ENCODE measurements at regions not wholly inside any gene's neighbourhood (a gene's known extent, or its start where the extent isn't known, plus 50 kb on each side); places are given as distances from the start of the nearest gene placed in this dataset.

DNA sequence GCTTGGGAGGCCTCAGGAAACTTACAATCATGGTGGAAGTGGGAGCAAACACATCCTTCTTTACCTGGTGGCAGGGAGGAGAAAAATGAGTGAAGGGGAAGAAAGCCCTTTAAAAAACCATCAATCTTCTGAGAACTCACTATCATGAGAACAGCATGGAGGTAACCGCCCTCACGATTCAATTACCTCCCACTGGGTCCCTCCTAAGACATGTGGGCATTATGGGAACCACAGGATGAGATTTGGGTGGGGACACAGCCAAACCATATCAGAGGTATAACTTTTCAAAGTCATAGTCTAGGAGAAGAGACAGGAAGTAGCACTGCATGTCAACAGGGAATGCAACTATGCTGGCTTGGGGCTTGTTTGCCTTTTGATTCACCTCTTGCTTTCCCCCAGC, 59.9 kb upstream of the DTNBP1 start:
- TF ChIP-seq, protein P1, sequence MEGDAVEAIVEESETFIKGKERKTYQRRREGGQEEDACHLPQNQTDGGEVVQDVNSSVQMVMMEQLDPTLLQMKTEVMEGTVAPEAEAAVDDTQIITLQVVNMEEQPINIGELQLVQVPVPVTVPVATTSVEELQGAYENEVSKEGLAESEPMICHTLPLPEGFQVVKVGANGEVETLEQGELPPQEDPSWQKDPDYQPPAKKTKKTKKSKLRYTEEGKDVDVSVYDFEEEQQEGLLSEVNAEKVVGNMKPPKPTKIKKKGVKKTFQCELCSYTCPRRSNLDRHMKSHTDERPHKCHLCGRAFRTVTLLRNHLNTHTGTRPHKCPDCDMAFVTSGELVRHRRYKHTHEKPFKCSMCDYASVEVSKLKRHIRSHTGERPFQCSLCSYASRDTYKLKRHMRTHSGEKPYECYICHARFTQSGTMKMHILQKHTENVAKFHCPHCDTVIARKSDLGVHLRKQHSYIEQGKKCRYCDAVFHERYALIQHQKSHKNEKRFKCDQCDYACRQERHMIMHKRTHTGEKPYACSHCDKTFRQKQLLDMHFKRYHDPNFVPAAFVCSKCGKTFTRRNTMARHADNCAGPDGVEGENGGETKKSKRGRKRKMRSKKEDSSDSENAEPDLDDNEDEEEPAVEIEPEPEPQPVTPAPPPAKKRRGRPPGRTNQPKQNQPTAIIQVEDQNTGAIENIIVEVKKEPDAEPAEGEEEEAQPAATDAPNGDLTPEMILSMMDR (IDR thresholded peaks at IDR 0.05; ENCODE audit: low read depth, low read length) = no peak
- TF ChIP-seq EZH2phosphoT487 (IDR thresholded peaks at IDR 0.05; ENCODE audit: low read depth) = no peak
